HCT116 (cell line): ENCODE measurements at regions not wholly inside any gene's neighbourhood (a gene's known extent, or its start where the extent isn't known, plus 50 kb on each side); places are given as distances from the start of the nearest gene placed in this dataset.

Experiments
- ATAC-seq: fragments of 200-7000 bp; cut with Tn5 transposase; 2 replicates; pipeline ENCODE4 v1.9.1; 2020; ENCODE audit warnings: mild to moderate bottlenecking, moderate library complexity
- BruUV-seq: library from RNA; stranded (reverse); fragments of 400-500 nt; replicated peaks from 2 replicates; lab custom pipeline; 2021; lab: Mats Ljungman, UMichigan
- CTCF ChIA-PET: fragments of 300-600 bp; sonication (Branson Sonifier 250); formaldehyde crosslinking; loops from one replicate; lab custom pipeline; 2021; ENCODE audit warnings: antibody characterized with exemption; lab: Charles Lee
- POLR2A ChIA-PET: fragments of 300-600, 350-600 bp; sonication (Branson Sonifier 250); formaldehyde crosslinking; loops from one replicate; lab custom pipeline; 2021; ENCODE audit warnings: antibody characterized with exemption; lab: Charles Lee
- RAD21 ChIA-PET, 2 experiments: fragments of 300-600 bp; sonication (Branson Sonifier 250); formaldehyde crosslinking; loops; one replicate each; lab custom pipeline; 2023; ENCODE audit warnings: low total read pairs in 2 of 2; ENCODE audit not compliant: uncharacterized antibody in 2 of 2, unreplicated experiment in 2 of 2, low non-redundant PET in 1 of 2; lab: Charles Lee
- DNase-seq: peaks from one replicate; pipeline ENCODE4 v3.0.0-alpha.2; 2010; ENCODE audit warnings: low read depth, low spot score
- H2AFZ ChIP-seq: fragments of 200-600 bp; shearing (Covaris generic), sonication (generic); 2 replicates; pipeline ENCODE4 v1.6.1; 2017; ENCODE audit warnings: low read depth, mixed run types, mixed read lengths, antibody characterized with exemption, low read length; ENCODE audit not compliant: poor library complexity, severe bottlenecking
- H3K27ac ChIP-seq: 2 replicates; pipeline ENCODE4 v1.5.1; 2012; ENCODE audit warnings: low read depth, low read length
- H3K27me3 ChIP-seq: fragments of 200-600 bp; sonication (generic); 2 replicates; pipeline ENCODE4 v1.6.1; 2016; ENCODE audit warnings: mixed run types, low read length, mixed read lengths; ENCODE audit not compliant: insufficient read depth
- H3K36me3 ChIP-seq, 2 experiments: fragments of 200-500 bp in 1 of 2; fragments of 200-600 bp in 1 of 2; sonication (Bioruptor generic) in 1 of 2; sonication (generic) in 1 of 2; 2 replicates each; pipeline versions ENCODE4 v1.5.1 to v1.6.1; 2014 to 2016; ENCODE audit warnings: low read length in 2 of 2, inconsistent platforms in 1 of 2, mixed read lengths in 1 of 2, mixed run types in 1 of 2; ENCODE audit not compliant: insufficient read depth in 2 of 2, control insufficient read depth in 1 of 2
- H3K4me1 ChIP-seq, 2 experiments: fragments of 200-600 bp in 1 of 2; sonication (generic) in 1 of 2; 2 replicates each; pipeline versions ENCODE4 v1.5.1 to v1.6.1; 2012 to 2017; ENCODE audit warnings: low read length in 2 of 2, inconsistent platforms in 1 of 2, mild to moderate bottlenecking in 1 of 2, mixed read lengths in 1 of 2, mixed run types in 1 of 2, moderate library complexity in 1 of 2; ENCODE audit not compliant: insufficient read depth in 2 of 2, control insufficient read depth in 1 of 2
- H3K4me2 ChIP-seq: fragments of 200-600 bp; sonication (generic); 2 replicates; pipeline ENCODE4 v1.6.1; 2017; ENCODE audit warnings: mixed run types, low read length, mixed read lengths
- H3K4me3 ChIP-seq, 2 experiments: fragments of 200-600 bp in 1 of 2; sonication (generic) in 1 of 2; replicated peaks in 1 of 2; 2 replicates each; pipeline ENCODE4 v1.5.1; 2011 to 2016; ENCODE audit warnings: low read length in 2 of 2, control low read depth in 1 of 2, low read depth in 1 of 2, mild to moderate bottlenecking in 1 of 2, mixed read lengths in 1 of 2, mixed run types in 1 of 2
- H3K79me2 ChIP-seq: fragments of 200-600 bp; sonication (generic); 2 replicates; pipeline ENCODE4 v1.6.1; 2017; ENCODE audit warnings: mild to moderate bottlenecking, mixed run types, low read length, moderate library complexity, mixed read lengths; ENCODE audit not compliant: insufficient read depth
- H3K9ac ChIP-seq: fragments of 200-600 bp; sonication (generic); 2 replicates; pipeline ENCODE4 v1.6.1; 2016; ENCODE audit warnings: low read length, mixed read lengths
- H3K9me2 ChIP-seq: fragments of 200-600 bp; sonication (generic), shearing (Covaris generic); 2 replicates; pipeline ENCODE4 v1.6.1; 2017; ENCODE audit warnings: mixed run types, mild to moderate bottlenecking, moderate library complexity; ENCODE audit not compliant: insufficient read depth
- H3K9me3 ChIP-seq, 2 experiments: fragments of 200-500 bp in 1 of 2; fragments of 200-600 bp in 1 of 2; sonication (Bioruptor generic) in 1 of 2; sonication (generic) in 1 of 2; 2 replicates each; pipeline ENCODE4 v1.6.1; 2014 to 2017; ENCODE audit warnings: low read length in 2 of 2, mixed read lengths in 2 of 2, inconsistent platforms in 1 of 2, low read depth in 1 of 2, mild to moderate bottlenecking in 1 of 2, mixed run types in 1 of 2, moderate library complexity in 1 of 2; ENCODE audit not compliant: control insufficient read depth in 1 of 2, insufficient read depth in 1 of 2
- H4K20me1 ChIP-seq: fragments of 200-600 bp; sonication (generic), shearing (Covaris generic); 2 replicates; pipeline ENCODE4 v1.6.1; 2017; ENCODE audit warnings: mixed run types, mild to moderate bottlenecking, moderate library complexity; ENCODE audit not compliant: insufficient read depth
- CBX3 ChIP-seq: IDR thresholded peaks from 2 replicates; pipeline ENCODE4 v1.6.1; 2012; ENCODE audit warnings: low read depth
- CEBPB ChIP-seq: IDR thresholded peaks from 2 replicates; pipeline ENCODE4 v1.6.1; 2012; ENCODE audit warnings: low read depth
- ELF1 ChIP-seq: IDR thresholded peaks from 2 replicates; pipeline ENCODE4 v1.6.1; 2012; ENCODE audit warnings: low read depth, borderline replicate concordance
- POLR2AphosphoS5 ChIP-seq: IDR thresholded peaks from 2 replicates; pipeline ENCODE4 v1.6.1; 2011; ENCODE audit warnings: mild to moderate bottlenecking, low read depth, low read length, moderate library complexity
- RAD21 ChIP-seq: IDR thresholded peaks from 2 replicates; pipeline ENCODE4 v1.6.1; 2012; ENCODE audit warnings: low read depth, mild to moderate bottlenecking
- YY1 ChIP-seq: IDR thresholded peaks from 2 replicates; pipeline ENCODE4 v1.6.1; 2011; ENCODE audit warnings: low read length, low read depth, moderate library complexity, mild to moderate bottlenecking; ENCODE audit not compliant: insufficient replicate concordance; ENCODE audit errors: extremely low read depth
- ZFX ChIP-seq: fragments of 450-650 bp; IDR thresholded peaks from 2 replicates; pipeline ENCODE4 v1.6.1; 2017
- intact Hi-C: fragments of 100-400 bp; cut with micrococcal nuclease; formaldehyde crosslinking; loops from 2 replicates; pipeline ENCODE4 v1.10.0; 2022
- TF ChIP-seq, protein P1 (sequence below): IDR thresholded peaks from 2 replicates; pipeline ENCODE4 v1.6.1; 2012
- TF ChIP-seq, protein P2 (sequence below), 3 experiments: fragments of 200-600 bp in 1 of 3; sonication (generic) in 1 of 3; IDR thresholded peaks in 2 of 3; conservative IDR thresholded peaks in 1 of 3; 2 replicates each; pipeline ENCODE4 v1.5.1; 2012 to 2017; ENCODE audit warnings: low read depth in 2 of 3, low read length in 2 of 3, antibody characterized with exemption in 1 of 3, borderline replicate concordance in 1 of 3, control low read depth in 1 of 3, mild to moderate bottlenecking in 1 of 3, mixed read lengths in 1 of 3, mixed run types in 1 of 3, moderate library complexity in 1 of 3; ENCODE audit not compliant: insufficient read depth in 1 of 3
- TF ChIP-seq, protein P3 (sequence below): IDR thresholded peaks from 2 replicates; pipeline ENCODE4 v1.6.1; 2011; ENCODE audit warnings: mild to moderate bottlenecking, low read length, moderate library complexity; ENCODE audit not compliant: insufficient replicate concordance; ENCODE audit errors: extremely low read depth
- TF ChIP-seq, protein P4 (sequence below): IDR thresholded peaks from 2 replicates; pipeline ENCODE4 v1.6.1; 2012; ENCODE audit warnings: low read depth

DNA sequence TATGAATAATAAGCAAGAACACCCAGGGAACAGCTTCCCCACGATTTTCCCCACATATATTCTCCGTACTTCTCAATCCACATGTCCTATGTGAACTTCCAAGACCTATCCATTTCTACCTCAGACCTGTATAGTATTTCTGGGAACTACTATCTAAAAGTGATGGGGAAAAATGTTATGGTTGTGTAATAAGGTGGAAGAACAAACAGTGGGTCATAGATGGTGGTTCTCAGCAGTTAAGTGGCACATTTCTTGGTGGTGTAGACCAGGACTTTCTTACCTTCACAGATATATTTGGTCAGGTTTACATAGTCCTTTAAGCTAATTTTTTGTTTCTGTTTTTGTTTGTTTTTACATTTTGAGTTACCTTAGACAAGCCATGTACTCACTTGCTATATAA, 675.1 kb downstream of the GBE1 start:
- no peaks in the 10 kb centered on the region for H3K4me1 ChIP-seq
- intact Hi-C loops: no loop called here
- no peak overlapping the region for H3K4me2 ChIP-seq
- no peak overlapping the region for H2AFZ ChIP-seq
- H3K9ac ChIP-seq: no peak overlapping the region
- peaks cover 4 to 25% of the 10 kb centered on the region in 2 experiments; a peak in 3 of 4 replicates for H3K9me3 ChIP-seq
- H3K27ac ChIP-seq: no peak overlapping the region
- H3K36me3 ChIP-seq: no peaks in the 10 kb centered on the region
- ATAC-seq (no peak), DNase-seq (no peak)
- H3K79me2 ChIP-seq: no peaks in the 10 kb centered on the region
- no peaks in the 10 kb centered on the region for H3K27me3 ChIP-seq
- ChIA-PET RAD21 (no interaction called here), POLR2A (no interaction called here), CTCF (no interaction called here)
- no peaks in the 10 kb centered on the region for H4K20me1 ChIP-seq
- no TSS peak for BruUV-seq
- H3K9me2 ChIP-seq: no peaks in the 10 kb centered on the region
- no peak overlapping the region for H3K4me3 ChIP-seq
- TF ChIP-seq POLR2AphosphoS5: no peak
- TF ChIP-seq YY1: no peak
- TF ChIP-seq, protein P1, sequence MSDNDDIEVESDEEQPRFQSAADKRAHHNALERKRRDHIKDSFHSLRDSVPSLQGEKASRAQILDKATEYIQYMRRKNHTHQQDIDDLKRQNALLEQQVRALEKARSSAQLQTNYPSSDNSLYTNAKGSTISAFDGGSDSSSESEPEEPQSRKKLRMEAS: no peak
- no peak for TF ChIP-seq RAD21
- TF ChIP-seq ZFX: no peak
- TF ChIP-seq, protein P2, sequence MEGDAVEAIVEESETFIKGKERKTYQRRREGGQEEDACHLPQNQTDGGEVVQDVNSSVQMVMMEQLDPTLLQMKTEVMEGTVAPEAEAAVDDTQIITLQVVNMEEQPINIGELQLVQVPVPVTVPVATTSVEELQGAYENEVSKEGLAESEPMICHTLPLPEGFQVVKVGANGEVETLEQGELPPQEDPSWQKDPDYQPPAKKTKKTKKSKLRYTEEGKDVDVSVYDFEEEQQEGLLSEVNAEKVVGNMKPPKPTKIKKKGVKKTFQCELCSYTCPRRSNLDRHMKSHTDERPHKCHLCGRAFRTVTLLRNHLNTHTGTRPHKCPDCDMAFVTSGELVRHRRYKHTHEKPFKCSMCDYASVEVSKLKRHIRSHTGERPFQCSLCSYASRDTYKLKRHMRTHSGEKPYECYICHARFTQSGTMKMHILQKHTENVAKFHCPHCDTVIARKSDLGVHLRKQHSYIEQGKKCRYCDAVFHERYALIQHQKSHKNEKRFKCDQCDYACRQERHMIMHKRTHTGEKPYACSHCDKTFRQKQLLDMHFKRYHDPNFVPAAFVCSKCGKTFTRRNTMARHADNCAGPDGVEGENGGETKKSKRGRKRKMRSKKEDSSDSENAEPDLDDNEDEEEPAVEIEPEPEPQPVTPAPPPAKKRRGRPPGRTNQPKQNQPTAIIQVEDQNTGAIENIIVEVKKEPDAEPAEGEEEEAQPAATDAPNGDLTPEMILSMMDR (IDR thresholded peaks at IDR 0.05 in 2 of 3, conservative IDR thresholded peaks at IDR 0.05 in 1 of 3; ENCODE audit: borderline replicate concordance in 1 of 3, insufficient read depth in 1 of 3, low read depth in 2 of 3, low read length in 2 of 3): no peak
- TF ChIP-seq, protein P3, sequence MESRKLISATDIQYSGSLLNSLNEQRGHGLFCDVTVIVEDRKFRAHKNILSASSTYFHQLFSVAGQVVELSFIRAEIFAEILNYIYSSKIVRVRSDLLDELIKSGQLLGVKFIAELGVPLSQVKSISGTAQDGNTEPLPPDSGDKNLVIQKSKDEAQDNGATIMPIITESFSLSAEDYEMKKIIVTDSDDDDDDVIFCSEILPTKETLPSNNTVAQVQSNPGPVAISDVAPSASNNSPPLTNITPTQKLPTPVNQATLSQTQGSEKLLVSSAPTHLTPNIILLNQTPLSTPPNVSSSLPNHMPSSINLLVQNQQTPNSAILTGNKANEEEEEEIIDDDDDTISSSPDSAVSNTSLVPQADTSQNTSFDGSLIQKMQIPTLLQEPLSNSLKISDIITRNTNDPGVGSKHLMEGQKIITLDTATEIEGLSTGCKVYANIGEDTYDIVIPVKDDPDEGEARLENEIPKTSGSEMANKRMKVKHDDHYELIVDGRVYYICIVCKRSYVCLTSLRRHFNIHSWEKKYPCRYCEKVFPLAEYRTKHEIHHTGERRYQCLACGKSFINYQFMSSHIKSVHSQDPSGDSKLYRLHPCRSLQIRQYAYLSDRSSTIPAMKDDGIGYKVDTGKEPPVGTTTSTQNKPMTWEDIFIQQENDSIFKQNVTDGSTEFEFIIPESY: no peak
- TF ChIP-seq, protein P4, sequence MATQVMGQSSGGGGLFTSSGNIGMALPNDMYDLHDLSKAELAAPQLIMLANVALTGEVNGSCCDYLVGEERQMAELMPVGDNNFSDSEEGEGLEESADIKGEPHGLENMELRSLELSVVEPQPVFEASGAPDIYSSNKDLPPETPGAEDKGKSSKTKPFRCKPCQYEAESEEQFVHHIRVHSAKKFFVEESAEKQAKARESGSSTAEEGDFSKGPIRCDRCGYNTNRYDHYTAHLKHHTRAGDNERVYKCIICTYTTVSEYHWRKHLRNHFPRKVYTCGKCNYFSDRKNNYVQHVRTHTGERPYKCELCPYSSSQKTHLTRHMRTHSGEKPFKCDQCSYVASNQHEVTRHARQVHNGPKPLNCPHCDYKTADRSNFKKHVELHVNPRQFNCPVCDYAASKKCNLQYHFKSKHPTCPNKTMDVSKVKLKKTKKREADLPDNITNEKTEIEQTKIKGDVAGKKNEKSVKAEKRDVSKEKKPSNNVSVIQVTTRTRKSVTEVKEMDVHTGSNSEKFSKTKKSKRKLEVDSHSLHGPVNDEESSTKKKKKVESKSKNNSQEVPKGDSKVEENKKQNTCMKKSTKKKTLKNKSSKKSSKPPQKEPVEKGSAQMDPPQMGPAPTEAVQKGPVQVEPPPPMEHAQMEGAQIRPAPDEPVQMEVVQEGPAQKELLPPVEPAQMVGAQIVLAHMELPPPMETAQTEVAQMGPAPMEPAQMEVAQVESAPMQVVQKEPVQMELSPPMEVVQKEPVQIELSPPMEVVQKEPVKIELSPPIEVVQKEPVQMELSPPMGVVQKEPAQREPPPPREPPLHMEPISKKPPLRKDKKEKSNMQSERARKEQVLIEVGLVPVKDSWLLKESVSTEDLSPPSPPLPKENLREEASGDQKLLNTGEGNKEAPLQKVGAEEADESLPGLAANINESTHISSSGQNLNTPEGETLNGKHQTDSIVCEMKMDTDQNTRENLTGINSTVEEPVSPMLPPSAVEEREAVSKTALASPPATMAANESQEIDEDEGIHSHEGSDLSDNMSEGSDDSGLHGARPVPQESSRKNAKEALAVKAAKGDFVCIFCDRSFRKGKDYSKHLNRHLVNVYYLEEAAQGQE: no peak
- TF ChIP-seq CBX3: no peak
- no peak for TF ChIP-seq ELF1
- TF ChIP-seq CEBPB: no peak
